SK-N-MC (cell line): ENCODE measurements at regions not wholly inside any gene's neighbourhood (a gene's known extent, or its start where the extent isn't known, plus 50 kb on each side); places are given as distances from the start of the nearest gene placed in this dataset.

Source experiments
- DNase-seq: peaks from one replicate; pipeline ENCODE4 v3.0.0-alpha.2; 2011; ENCODE audit warnings: low read depth, low spot score
- H3K27ac ChIP-seq: fragments of 200-600 bp; sonication (generic); 2 replicates; pipeline ENCODE4 v1.5.1; 2016; ENCODE audit warnings: mixed run types
- H3K36me3 ChIP-seq: fragments of 200-600 bp; sonication (generic); 2 replicates; pipeline ENCODE4 v1.6.1; 2017; ENCODE audit warnings: antibody characterized with exemption, low read length, mixed read lengths; ENCODE audit not compliant: insufficient read depth
- H3K4me3 ChIP-seq: fragments of 200-600 bp; sonication (generic); 2 replicates; pipeline ENCODE4 v1.5.1; 2016
- H3K9ac ChIP-seq: fragments of 200-600 bp; sonication (generic); 2 replicates; pipeline ENCODE4 v1.8.0; 2017; ENCODE audit warnings: mixed run types, mixed read lengths; ENCODE audit not compliant: insufficient read length
- H3K9me3 ChIP-seq: fragments of 200-600 bp; sonication (generic); 2 replicates; pipeline ENCODE4 v1.6.1; 2017; ENCODE audit warnings: low read depth, mild to moderate bottlenecking, antibody characterized with exemption, low read length, moderate library complexity, mixed read lengths
- EZH2 ChIP-seq: fragments of 200-600 bp; sonication (generic); IDR thresholded peaks from one replicate; pipeline ENCODE4 v1.6.1; 2017; ENCODE audit warnings: antibody characterized with exemption
- FOXP2 ChIP-seq: optimal IDR thresholded peaks from 2 replicates; pipeline ENCODE3; 2011; ENCODE audit warnings: mild to moderate bottlenecking, moderate library complexity; ENCODE audit not compliant: insufficient read depth; ENCODE audit errors: extremely low read length, control extremely low read depth
- POLR2AphosphoS5 ChIP-seq: IDR thresholded peaks from 2 replicates; pipeline ENCODE4 v1.6.1; 2012; ENCODE audit warnings: mild to moderate bottlenecking, low read depth, low read length, borderline replicate concordance

- H3K36me3 ChIP-seq, result peaks cover 3% of the 10 kb centered on the region; the same call in 1 of the 2 replicates
- H3K27ac ChIP-seq, result no peak overlapping the region
- no peak for TF ChIP-seq EZH2
- peaks cover 9% of the 10 kb centered on the region; the same call in 1 of the 2 replicates for H3K9me3 ChIP-seq
- H3K4me3 ChIP-seq, result no peak overlapping the region
- H3K9ac ChIP-seq, result no peak overlapping the region
- DNase-seq, result no peak
These were observed 61.3 kb upstream of the WDR26 start for GRCh38 chr1:224495866-224496265.

DNA sequence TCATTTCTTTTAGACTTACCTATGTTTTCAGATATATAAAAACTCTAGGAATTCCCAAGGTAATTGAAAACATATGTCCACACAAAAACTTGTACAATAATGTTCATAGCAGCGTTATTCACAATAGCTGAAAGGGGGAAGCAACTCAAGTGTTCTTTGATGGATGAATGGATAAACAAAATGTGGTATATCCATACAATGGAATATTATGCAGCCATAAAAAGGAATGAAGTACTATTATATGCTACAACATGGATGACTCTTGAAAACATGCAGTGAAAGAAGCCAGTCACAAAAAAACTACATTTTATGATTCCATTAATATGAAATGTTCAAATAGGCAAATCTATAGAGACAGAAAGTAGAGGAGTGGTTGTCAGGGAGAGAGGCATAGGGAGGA is 62.2 kb upstream of the WDR26 start:
- H3K27ac ChIP-seq, result no peak overlapping the region
- TF ChIP-seq EZH2 (no peak), POLR2AphosphoS5 (no peak), FOXP2 (no peak)
- H3K4me3 ChIP-seq, result no peak overlapping the region

GRCh38 chr1:224497714-224498573 is 63.3 kb upstream of the WDR26 start:
- Histone ChIP-seq H3K9me3 (peaks cover 9% of the 10 kb centered on the region; the same call in 1 of the 2 replicates), H3K4me3 (peak overlapping the region; percentile 70), H3K27ac (peak overlapping the region; percentile 99), H3K9ac (peak overlapping the region; percentile 72), H3K36me3 (peaks cover 3% of the 10 kb centered on the region; the same call in 1 of the 2 replicates)
- TF ChIP-seq EZH2 (no peak), POLR2AphosphoS5 (no peak), FOXP2 (no peak)
- DNase-seq, result no peak

More for the DNA sequence above, 62.2 kb upstream of the WDR26 start:
- Histone ChIP-seq H3K9ac (no peak overlapping the region), H3K36me3 (peaks cover 3% of the 10 kb centered on the region; the same call in 1 of the 2 replicates), H3K9me3 (peaks cover 9% of the 10 kb centered on the region; the same call in 1 of the 2 replicates)
- no peak for DNase-seq

DNA sequence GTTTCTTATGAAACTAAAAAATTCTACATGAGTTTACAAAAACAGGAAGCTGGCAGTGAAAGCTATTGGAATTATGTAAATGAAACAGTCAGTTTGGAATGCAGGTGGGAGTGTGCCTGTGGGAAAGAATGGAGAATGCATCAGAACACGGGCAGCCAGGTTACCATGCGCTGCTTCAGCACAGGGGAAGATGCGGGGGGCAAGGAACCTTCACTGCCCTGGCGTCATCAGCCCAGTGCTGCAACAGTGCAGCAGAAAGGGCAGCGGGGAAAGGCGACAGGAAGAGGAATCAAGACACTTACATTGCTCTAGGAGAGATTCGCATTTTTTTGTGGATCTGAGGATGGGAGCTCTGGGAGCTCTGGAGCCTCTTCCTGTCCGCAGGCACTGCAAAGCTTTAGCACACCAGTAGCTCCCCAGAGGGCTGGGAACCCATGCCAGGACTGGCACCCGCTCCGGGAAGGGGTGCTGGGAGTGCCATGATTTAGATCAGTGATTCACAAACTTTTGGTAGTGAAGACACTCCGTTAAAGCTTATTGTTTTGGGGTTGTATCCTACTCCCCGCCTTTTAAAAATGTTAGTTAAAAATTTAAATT is 64.1 kb upstream of the WDR26 start:
- peak overlapping the region; percentile 99 for H3K27ac ChIP-seq
- no peak for TF ChIP-seq EZH2
- TF ChIP-seq POLR2AphosphoS5, result no peak
- no peak for TF ChIP-seq FOXP2
- peak overlapping the region; percentile 70 for H3K4me3 ChIP-seq
- DNase-seq, result no peak
- H3K9ac ChIP-seq, result peak overlapping the region; percentile 72
- H3K36me3 ChIP-seq, result peaks cover 3% of the 10 kb centered on the region; the same call in 1 of the 2 replicates
- peaks cover 9% of the 10 kb centered on the region; the same call in 1 of the 2 replicates for H3K9me3 ChIP-seq

- DNase-seq, result no peak
- Histone ChIP-seq H3K36me3 (peaks cover 3% of the 10 kb centered on the region; the same call in 1 of the 2 replicates), H3K9ac (peak overlapping the region; percentile 72), H3K4me3 (peak overlapping the region; percentile 70), H3K9me3 (peaks cover 9% of the 10 kb centered on the region; the same call in 1 of the 2 replicates), H3K27ac (peak overlapping the region; percentile 99)
- TF ChIP-seq FOXP2 (no peak), POLR2AphosphoS5 (no peak), EZH2 (no peak)
These were observed 64.6 kb upstream of the WDR26 start for GRCh38 chr1:224499204-224499603.

DNA sequence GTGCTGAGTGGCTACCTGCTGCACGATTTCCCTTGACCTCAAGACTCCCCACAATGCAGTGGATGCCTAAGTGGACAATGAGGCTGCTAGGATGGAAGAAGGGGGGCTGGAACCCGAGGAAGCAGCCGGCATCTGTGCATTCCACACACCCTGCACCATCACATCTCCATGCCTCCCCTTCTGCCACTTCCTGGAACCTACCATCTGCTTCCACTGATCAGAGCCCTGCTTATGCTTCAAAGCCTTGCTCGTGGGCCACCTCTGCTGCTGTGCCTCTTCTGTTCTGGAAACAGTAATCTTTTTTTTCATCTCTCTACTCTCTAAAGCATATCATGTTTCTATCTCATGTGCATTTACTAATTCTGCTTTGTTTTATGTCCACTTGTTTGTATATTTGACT is 66.2 kb upstream of the WDR26 start:
- DNase-seq, result no peak
- H3K36me3 ChIP-seq, result peaks cover 3% of the 10 kb centered on the region; the same call in 1 of the 2 replicates
- no peak overlapping the region for H3K9ac ChIP-seq
- no peak overlapping the region for H3K4me3 ChIP-seq
- peak overlapping the region; percentile 69 for H3K27ac ChIP-seq
- peaks cover 9% of the 10 kb centered on the region; the same call in 1 of the 2 replicates for H3K9me3 ChIP-seq
- TF ChIP-seq POLR2AphosphoS5, result no peak
- TF ChIP-seq FOXP2, result no peak
- TF ChIP-seq EZH2, result no peak

GRCh38 chr1:224501836-224502235 is 67.2 kb upstream of the WDR26 start:
- H3K36me3 ChIP-seq, result peaks cover 2% of the 10 kb centered on the region; the same call in 1 of the 2 replicates
- peaks cover 6% of the 10 kb centered on the region; the same call in 1 of the 2 replicates for H3K9me3 ChIP-seq
- peak overlapping the region; percentile 95 for H3K27ac ChIP-seq
- peak overlapping the region; percentile 54 for H3K9ac ChIP-seq
- H3K4me3 ChIP-seq, result peak overlapping the region; percentile 77
- TF ChIP-seq EZH2 (no peak), POLR2AphosphoS5 (no peak), FOXP2 (no peak)
- DNase-seq, result no peak

DNA sequence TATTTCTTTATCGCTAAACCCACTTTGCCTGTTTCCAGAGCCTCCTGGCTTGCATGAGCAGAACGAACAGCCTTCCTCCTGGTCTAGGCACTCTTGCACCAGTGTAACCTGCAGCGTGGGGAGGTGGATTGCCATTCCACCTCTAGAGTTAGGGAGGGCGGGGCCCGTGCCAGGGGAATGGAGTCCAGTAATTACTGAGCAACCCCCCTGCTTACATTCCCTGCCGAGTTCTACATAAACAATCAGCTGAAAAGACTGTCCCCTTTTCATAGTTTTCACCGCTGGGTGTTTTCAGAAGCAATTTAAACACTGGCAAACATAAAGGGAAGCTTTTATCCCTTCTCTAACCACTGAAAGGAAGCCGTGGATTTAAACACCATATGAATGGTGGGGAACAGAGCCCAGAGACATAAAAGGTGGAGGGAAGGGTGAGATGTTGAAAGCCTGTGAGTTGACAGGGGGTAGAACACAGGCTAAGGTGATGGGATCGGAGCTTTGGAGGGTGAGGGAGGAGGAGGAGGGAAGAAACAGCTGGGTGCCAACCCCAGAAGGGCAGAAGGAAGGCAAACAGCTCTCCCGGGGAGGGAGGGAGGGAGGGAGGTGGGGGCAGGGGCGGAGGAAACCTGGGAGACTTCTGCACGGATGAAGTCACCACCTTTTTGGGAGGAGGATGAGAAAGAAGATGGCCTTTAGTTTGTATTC is 68.0 kb upstream of the WDR26 start:
- H3K27ac ChIP-seq, result peak overlapping the region; percentile 95
- H3K9ac ChIP-seq, result peak overlapping the region; percentile 54
- no peak for DNase-seq

More for the DNA sequence above, 68.0 kb upstream of the WDR26 start:
- Histone ChIP-seq H3K36me3 (no peaks in the 10 kb centered on the region), H3K4me3 (peak overlapping the region; percentile 77), H3K9me3 (no peaks in the 10 kb centered on the region)
- TF ChIP-seq FOXP2 (no peak), POLR2AphosphoS5 (no peak; the same call in 1 of the 2 replicates)
